ENCODE measurements at regions not wholly inside any gene's neighbourhood (a gene's known extent, or its start where the extent isn't known, plus 50 kb on each side); places are given as distances from the start of the nearest gene placed in this dataset.

- peaks cover 0 to 6% (median 0%) of the 10 kb centered on the region in 12 donors for H3K4me1 ChIP-seq
- WGBS, 4 donors: 83 to 91% (median 88%) methylated on average over 4 of the region's 4 CpGs
- H3K4me3 ChIP-seq: no peak overlapping the region
- no peak for DNase-seq
- H3K27me3 ChIP-seq: no peaks in the 10 kb centered on the region
- no peak for TF ChIP-seq POLR2A (IDR thresholded peaks at IDR 0.05)
- no peak for TF ChIP-seq CTCF (IDR thresholded peaks at IDR 0.05)
- no peak overlapping the region for H3K27ac ChIP-seq
- intact Hi-C loops (cut with DNase I): loop anchor here in 2 of 10 donors (5.0 to 10.0 kb wide), 2 partner anchors 62 to 200 kb away; no protein-coding TSS in a partner anchor
- H3K9me3 ChIP-seq: no peaks in the 10 kb centered on the region
- H3K36me3 ChIP-seq: no peaks in the 10 kb centered on the region
- ATAC-seq: no peak
These were observed 473.0 kb upstream of the ROBO2 start for GRCh38 chr3:76566904-76567303.

- WGBS, 4 donors: 60 to 63% (median 61%) methylated on average over 3 of the region's 3 CpGs
- Histone ChIP-seq H3K36me3 (no peaks in the 10 kb centered on the region), H3K4me1 (peaks cover 0 to 6% (median 0%) of the 10 kb centered on the region in 12 donors), H3K4me3 (no peak overlapping the region), H3K27ac (no peak overlapping the region), H3K9me3 (no peaks in the 10 kb centered on the region), H3K27me3 (no peaks in the 10 kb centered on the region)
- intact Hi-C loops (cut with DNase I): loop anchor here in 3 of 10 donors (10.0 kb wide), 3 partner anchors 196 to 546 kb away; no protein-coding TSS in a partner anchor
- DNase-seq (no peak), ATAC-seq (no peak)
- TF ChIP-seq CTCF (IDR thresholded peaks at IDR 0.05): peak; percentile 36 to 71 (median 50)
- TF ChIP-seq POLR2A (IDR thresholded peaks at IDR 0.05): no peak
These were observed 469.4 kb upstream of the ROBO2 start for GRCh38 chr3:76570436-76571057.

GRCh38 chr3:76576201-76576600 lies 463.7 kb upstream of the ROBO2 start:
- no peak for ATAC-seq
- H3K4me3 ChIP-seq: no peak overlapping the region
- H3K27ac ChIP-seq: no peak overlapping the region
- intact Hi-C loops (cut with DNase I): loop anchor here in 3 of 10 donors (10.0 kb wide), 3 partner anchors 201 to 551 kb away; no protein-coding TSS in a partner anchor
- no peaks in the 10 kb centered on the region for H3K36me3 ChIP-seq
- H3K4me1 ChIP-seq: no peaks in the 10 kb centered on the region
- TF ChIP-seq CTCF (IDR thresholded peaks at IDR 0.05) (no peak), POLR2A (IDR thresholded peaks at IDR 0.05) (no peak)
- H3K9me3 ChIP-seq: no peaks in the 10 kb centered on the region
- H3K27me3 ChIP-seq: no peaks in the 10 kb centered on the region
- WGBS, 4 donors: 77 to 87% (median 83%) methylated on average over 2 of the region's 2 CpGs
- DNase-seq: no peak

- Histone ChIP-seq H3K4me1 (peaks cover 0 to 10% (median 0%) of the 10 kb centered on the region in 12 donors), H3K4me3 (no peak overlapping the region), H3K9me3 (no peaks in the 10 kb centered on the region), H3K27me3 (no peaks in the 10 kb centered on the region), H3K27ac (no peak overlapping the region), H3K36me3 (no peaks in the 10 kb centered on the region)
- intact Hi-C loops (cut with DNase I): loop anchor here in 5 of 10 donors (10.0 kb wide), 3 partner anchors 207 to 557 kb away; no protein-coding TSS in a partner anchor
- no peak for TF ChIP-seq POLR2A (IDR thresholded peaks at IDR 0.05)
- no peak for TF ChIP-seq CTCF (IDR thresholded peaks at IDR 0.05)
- DNase-seq (no peak), ATAC-seq (peak in 1 of 4 donors; percentile 75)
These were observed 457.8 kb upstream of the ROBO2 start for GRCh38 chr3:76582098-76582497.
